ENCODE measurements at regions not wholly inside any gene's neighbourhood (a gene's known extent, or its start where the extent isn't known, plus 50 kb on each side); places are given as distances from the start of the nearest gene placed in this dataset.
"Not testable (repeated sequence)": the region's sequence is repeated elsewhere in the genome, so short reads cannot be mapped to it uniquely, and the experiment has no call there.

- Mint-ChIP-seq H3K4me1 (ENCODE audit: low read depth) (peaks cover 3% of the 10 kb centered on the region), H3K9me3 (ENCODE audit: low read depth) (no peaks in the 10 kb centered on the region), H3K27me3 (no peaks in the 10 kb centered on the region), H3K36me3 (ENCODE audit: insufficient read depth) (no peaks in the 10 kb centered on the region), H3K4me3 (ENCODE audit: low read depth) (no peak overlapping the region), H3K27ac (no peak overlapping the region)
- no peak for DNase-seq (ENCODE audit: low spot score, unreplicated experiment)
- no peak for TF ChIP-seq CTCF (IDR thresholded peaks at IDR 0.05; ENCODE audit: unreplicated experiment)
Observed at GRCh38 chr9:85108229-85108628, 438.7 kb downstream of the NTRK2 start.

DNA sequence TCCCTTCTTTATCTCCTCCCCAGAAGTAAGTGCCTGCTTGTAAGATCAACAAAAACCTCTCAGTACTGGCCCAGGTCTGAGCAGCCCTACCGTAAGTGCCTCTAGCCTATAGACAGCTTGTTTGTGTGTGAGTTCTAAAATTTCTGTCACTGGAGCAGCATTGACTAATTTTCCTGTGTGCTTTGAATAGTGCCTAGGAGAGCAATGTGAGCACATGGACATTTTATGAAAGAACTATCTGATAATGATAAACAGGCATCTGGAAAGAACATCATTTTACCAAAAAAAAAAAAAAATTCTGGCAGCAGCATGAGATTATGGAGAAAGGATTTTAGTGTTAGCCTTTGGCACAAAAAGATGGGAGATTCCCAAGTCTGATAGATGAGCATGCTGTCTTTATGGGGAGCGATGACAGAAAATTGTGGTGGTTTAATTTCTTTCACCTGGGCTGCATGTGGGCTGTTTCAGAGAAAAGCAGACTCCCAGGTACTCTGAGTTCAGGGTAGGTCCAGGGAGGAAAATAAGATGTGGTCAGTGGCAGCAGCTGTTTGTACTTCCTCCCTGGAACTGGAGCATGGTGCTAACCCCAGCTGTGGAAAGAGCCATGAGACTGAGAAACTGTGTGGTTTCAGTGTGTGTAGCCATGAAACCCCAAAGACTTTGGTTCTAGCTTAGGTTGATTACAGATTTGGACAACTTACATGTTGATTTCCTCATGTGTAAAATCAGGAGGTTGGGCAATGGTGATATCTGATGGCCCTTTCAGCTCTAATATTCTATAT lies 419.9 kb downstream of the NTRK2 start:
- peak overlapping the region; percentile 1 for H3K27ac Mint-ChIP-seq
- H3K4me1 Mint-ChIP-seq (ENCODE audit: low read depth): peaks cover 8% of the 10 kb centered on the region
- H3K36me3 Mint-ChIP-seq (ENCODE audit: insufficient read depth): peaks cover 3% of the 10 kb centered on the region
- H3K27me3 Mint-ChIP-seq: no peaks in the 10 kb centered on the region
- H3K4me3 Mint-ChIP-seq (ENCODE audit: low read depth): no peak overlapping the region
- H3K9me3 Mint-ChIP-seq (ENCODE audit: low read depth): peaks cover 6% of the 10 kb centered on the region
- DNase-seq (ENCODE audit: low spot score, unreplicated experiment): no peak
- no peak for TF ChIP-seq CTCF (IDR thresholded peaks at IDR 0.05; ENCODE audit: unreplicated experiment)

DNA sequence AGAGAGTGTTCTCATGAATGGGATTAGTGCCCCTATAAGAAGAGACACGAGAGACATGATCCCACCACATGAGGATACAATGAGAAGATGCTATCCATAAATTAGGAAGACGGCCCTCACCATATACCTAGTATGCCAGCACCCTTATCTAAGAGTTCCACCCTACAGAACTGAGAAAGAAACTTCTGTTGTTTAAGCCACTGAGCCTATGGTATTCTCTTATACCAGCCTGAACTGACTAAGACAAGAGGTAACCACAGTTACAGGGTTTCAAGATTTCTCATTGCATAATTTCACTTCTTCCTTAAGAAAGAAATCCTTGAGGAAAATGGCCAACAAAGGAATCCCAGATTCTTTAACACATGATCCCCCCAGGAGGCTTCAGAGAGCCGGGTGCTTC lies 412.4 kb downstream of the NTRK2 start:
- Mint-ChIP-seq H3K27ac (no peak overlapping the region), H3K36me3 (ENCODE audit: insufficient read depth) (peaks cover 3% of the 10 kb centered on the region), H3K27me3 (no peaks in the 10 kb centered on the region), H3K4me1 (ENCODE audit: low read depth) (peaks cover 3% of the 10 kb centered on the region), H3K9me3 (ENCODE audit: low read depth) (peaks cover 6% of the 10 kb centered on the region), H3K4me3 (ENCODE audit: low read depth) (no peak overlapping the region)
- no peak for DNase-seq (ENCODE audit: low spot score, unreplicated experiment)
- no peak for TF ChIP-seq CTCF (IDR thresholded peaks at IDR 0.05; ENCODE audit: unreplicated experiment)

DNA sequence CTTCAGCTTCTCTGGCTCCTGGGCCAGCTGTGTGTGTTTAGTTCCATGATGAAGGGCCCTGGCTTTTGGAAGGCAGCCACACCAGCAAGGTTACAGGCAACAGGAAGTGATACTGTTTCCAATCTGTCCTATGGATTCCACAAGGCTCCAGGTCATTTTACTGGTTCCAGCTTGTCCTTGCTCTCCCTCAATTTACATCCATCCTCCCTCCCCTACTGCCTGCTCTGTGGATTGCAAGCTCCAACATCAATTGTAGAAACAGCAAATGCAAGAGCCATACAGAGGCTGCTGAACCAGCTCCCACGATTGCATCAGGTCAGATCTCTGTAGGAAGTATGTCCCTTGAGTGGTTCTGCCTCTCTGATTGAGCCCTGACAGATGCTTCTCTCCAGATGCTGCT lies 409.8 kb downstream of the NTRK2 start:
- H3K36me3 Mint-ChIP-seq (ENCODE audit: insufficient read depth): peaks cover 2% of the 10 kb centered on the region
- H3K4me3 Mint-ChIP-seq (ENCODE audit: low read depth): no peak overlapping the region
- H3K27ac Mint-ChIP-seq: no peak overlapping the region
- no peak for DNase-seq (ENCODE audit: low spot score, unreplicated experiment)
- no peaks in the 10 kb centered on the region for H3K27me3 Mint-ChIP-seq
- peaks cover 3% of the 10 kb centered on the region for H3K9me3 Mint-ChIP-seq (ENCODE audit: low read depth)
- no peak for TF ChIP-seq CTCF (IDR thresholded peaks at IDR 0.05; ENCODE audit: unreplicated experiment)
- no peaks in the 10 kb centered on the region for H3K4me1 Mint-ChIP-seq (ENCODE audit: low read depth)

GRCh38 chr9:85077944-85078343 lies 408.4 kb downstream of the NTRK2 start:
- DNase-seq (ENCODE audit: low spot score, unreplicated experiment): no peak
- H3K27ac Mint-ChIP-seq: no peak overlapping the region
- H3K9me3 Mint-ChIP-seq (ENCODE audit: low read depth): peaks cover 3% of the 10 kb centered on the region
- H3K4me3 Mint-ChIP-seq (ENCODE audit: low read depth): no peak overlapping the region
- peaks cover 2% of the 10 kb centered on the region for H3K36me3 Mint-ChIP-seq (ENCODE audit: insufficient read depth)
- no peak for TF ChIP-seq CTCF (IDR thresholded peaks at IDR 0.05; ENCODE audit: unreplicated experiment)
- H3K27me3 Mint-ChIP-seq: no peaks in the 10 kb centered on the region
- H3K4me1 Mint-ChIP-seq (ENCODE audit: low read depth): no peaks in the 10 kb centered on the region

- H3K4me1 Mint-ChIP-seq (ENCODE audit: low read depth); DNase-seq (ENCODE audit: low spot score, unreplicated experiment); H3K27me3 Mint-ChIP-seq; H3K27ac Mint-ChIP-seq; H3K9me3 Mint-ChIP-seq (ENCODE audit: low read depth); H3K36me3 Mint-ChIP-seq (ENCODE audit: insufficient read depth): not testable (repeated sequence)
- peak overlapping the region; percentile 70 for H3K4me3 Mint-ChIP-seq (ENCODE audit: low read depth)
Observed at GRCh38 chr9:85077146-85077545, 407.6 kb downstream of the NTRK2 start.
